ENCODE measurements at regions not wholly inside any gene's neighbourhood (a gene's known extent, or its start where the extent isn't known, plus 50 kb on each side); places are given as distances from the start of the nearest gene placed in this dataset.

DNA sequence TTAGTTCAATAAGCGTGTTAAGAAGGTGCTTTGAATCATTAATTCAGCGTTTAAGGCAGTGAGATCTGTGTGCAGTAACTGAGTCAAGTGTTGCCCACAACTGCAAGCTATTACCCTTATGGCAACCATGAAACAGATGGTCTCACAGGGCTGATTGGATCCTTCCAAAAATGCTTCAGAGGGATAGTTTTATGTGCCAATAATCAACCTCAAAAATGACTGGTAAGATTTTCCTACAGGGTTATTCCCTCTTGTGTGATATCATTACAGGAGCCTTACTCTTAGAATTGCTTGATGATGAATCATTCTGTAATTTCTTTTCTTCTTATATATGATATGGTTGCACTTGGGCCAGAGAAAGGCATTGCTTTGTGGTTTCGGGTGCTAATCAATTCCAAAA lies 1299.2 kb upstream of the ATXN8OS start:
- TF ChIP-seq ESRRG (CRISPR knock-in tag; IDR thresholded peaks at IDR 0.05): no peak
- no peak for TF ChIP-seq ISL1 (CRISPR knock-in tag; IDR thresholded peaks at IDR 0.05)
- no peak for TF ChIP-seq ZFP30 (CRISPR knock-in tag; IDR thresholded peaks at IDR 0.05)
- TF ChIP-seq ZC3H10 (CRISPR knock-in tag; IDR thresholded peaks at IDR 0.05): no peak
- TF ChIP-seq RARB (CRISPR knock-in tag; IDR thresholded peaks at IDR 0.05): no peak
- TF ChIP-seq CSDC2 (CRISPR knock-in tag; IDR thresholded peaks at IDR 0.05): no peak
- no peak for TF ChIP-seq ZNF70 (CRISPR knock-in tag; IDR thresholded peaks at IDR 0.05)
- TF ChIP-seq ARNTL (CRISPR knock-in tag; IDR thresholded peaks at IDR 0.05; ENCODE audit: borderline replicate concordance, low read depth): no peak
- no peak for ATAC-seq

DNA sequence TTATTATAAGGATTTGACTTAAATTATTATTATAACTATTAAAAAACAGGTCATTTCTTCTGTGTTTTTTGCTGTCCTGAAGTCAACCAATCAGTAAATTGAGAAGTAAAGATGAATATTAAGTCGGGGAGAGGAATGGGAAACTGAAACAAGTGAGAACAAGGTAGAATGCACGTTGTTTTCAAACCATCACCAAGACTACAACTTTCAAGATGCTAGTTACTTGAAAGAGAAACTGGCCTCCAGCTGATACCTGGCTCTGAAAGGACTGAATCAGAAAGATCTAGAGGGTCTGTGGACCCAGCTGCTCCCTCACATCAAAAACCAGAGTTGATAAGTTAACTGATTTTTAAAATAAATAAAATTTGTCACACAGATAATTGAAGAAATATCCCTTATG lies 1301.5 kb upstream of the ATXN8OS start:
- ATAC-seq: no peak
- TF ChIP-seq TOX (CRISPR knock-in tag; IDR thresholded peaks at IDR 0.05; ENCODE audit: borderline replicate concordance): no peak
- TF ChIP-seq, protein P1, sequence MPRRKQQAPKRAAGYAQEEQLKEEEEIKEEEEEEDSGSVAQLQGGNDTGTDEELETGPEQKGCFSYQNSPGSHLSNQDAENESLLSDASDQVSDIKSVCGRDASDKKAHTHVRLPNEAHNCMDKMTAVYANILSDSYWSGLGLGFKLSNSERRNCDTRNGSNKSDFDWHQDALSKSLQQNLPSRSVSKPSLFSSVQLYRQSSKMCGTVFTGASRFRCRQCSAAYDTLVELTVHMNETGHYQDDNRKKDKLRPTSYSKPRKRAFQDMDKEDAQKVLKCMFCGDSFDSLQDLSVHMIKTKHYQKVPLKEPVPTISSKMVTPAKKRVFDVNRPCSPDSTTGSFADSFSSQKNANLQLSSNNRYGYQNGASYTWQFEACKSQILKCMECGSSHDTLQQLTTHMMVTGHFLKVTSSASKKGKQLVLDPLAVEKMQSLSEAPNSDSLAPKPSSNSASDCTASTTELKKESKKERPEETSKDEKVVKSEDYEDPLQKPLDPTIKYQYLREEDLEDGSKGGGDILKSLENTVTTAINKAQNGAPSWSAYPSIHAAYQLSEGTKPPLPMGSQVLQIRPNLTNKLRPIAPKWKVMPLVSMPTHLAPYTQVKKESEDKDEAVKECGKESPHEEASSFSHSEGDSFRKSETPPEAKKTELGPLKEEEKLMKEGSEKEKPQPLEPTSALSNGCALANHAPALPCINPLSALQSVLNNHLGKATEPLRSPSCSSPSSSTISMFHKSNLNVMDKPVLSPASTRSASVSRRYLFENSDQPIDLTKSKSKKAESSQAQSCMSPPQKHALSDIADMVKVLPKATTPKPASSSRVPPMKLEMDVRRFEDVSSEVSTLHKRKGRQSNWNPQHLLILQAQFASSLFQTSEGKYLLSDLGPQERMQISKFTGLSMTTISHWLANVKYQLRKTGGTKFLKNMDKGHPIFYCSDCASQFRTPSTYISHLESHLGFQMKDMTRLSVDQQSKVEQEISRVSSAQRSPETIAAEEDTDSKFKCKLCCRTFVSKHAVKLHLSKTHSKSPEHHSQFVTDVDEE (CRISPR knock-in tag; IDR thresholded peaks at IDR 0.05): no peak
- TF ChIP-seq, protein P2, sequence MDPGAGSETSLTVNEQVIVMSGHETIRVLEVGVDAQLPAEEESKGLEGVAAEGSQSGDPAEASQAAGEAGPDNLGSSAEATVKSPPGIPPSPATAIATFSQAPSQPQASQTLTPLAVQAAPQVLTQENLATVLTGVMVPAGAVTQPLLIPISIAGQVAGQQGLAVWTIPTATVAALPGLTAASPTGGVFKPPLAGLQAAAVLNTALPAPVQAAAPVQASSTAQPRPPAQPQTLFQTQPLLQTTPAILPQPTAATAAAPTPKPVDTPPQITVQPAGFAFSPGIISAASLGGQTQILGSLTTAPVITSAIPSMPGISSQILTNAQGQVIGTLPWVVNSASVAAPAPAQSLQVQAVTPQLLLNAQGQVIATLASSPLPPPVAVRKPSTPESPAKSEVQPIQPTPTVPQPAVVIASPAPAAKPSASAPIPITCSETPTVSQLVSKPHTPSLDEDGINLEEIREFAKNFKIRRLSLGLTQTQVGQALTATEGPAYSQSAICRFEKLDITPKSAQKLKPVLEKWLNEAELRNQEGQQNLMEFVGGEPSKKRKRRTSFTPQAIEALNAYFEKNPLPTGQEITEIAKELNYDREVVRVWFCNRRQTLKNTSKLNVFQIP (CRISPR knock-in tag; IDR thresholded peaks at IDR 0.05; ENCODE audit: borderline replicate concordance, low read depth): no peak
- TF ChIP-seq PPARA (CRISPR knock-in tag; IDR thresholded peaks at IDR 0.05; ENCODE audit: borderline replicate concordance): no peak
- no peak for TF ChIP-seq GLIS3 (CRISPR knock-in tag; IDR thresholded peaks at IDR 0.05)
- no peak for TF ChIP-seq CSDC2 (CRISPR knock-in tag; IDR thresholded peaks at IDR 0.05)
- TF ChIP-seq, protein P3, sequence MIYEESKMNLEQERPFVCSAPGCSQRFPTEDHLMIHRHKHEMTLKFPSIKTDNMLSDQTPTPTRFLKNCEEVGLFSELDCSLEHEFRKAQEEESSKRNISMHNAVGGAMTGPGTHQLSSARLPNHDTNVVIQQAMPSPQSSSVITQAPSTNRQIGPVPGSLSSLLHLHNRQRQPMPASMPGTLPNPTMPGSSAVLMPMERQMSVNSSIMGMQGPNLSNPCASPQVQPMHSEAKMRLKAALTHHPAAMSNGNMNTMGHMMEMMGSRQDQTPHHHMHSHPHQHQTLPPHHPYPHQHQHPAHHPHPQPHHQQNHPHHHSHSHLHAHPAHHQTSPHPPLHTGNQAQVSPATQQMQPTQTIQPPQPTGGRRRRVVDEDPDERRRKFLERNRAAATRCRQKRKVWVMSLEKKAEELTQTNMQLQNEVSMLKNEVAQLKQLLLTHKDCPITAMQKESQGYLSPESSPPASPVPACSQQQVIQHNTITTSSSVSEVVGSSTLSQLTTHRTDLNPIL (CRISPR knock-in tag; IDR thresholded peaks at IDR 0.05; ENCODE audit: low read depth): no peak
- TF ChIP-seq ZNF565 (CRISPR knock-in tag; conservative IDR thresholded peaks at IDR 0.05; ENCODE audit: low read depth): no peak
- no peak for TF ChIP-seq ARNTL (CRISPR knock-in tag; IDR thresholded peaks at IDR 0.05; ENCODE audit: borderline replicate concordance, low read depth)
- TF ChIP-seq SNAI2 (CRISPR knock-in tag; IDR thresholded peaks at IDR 0.05): no peak
- no peak for TF ChIP-seq ESRRG (CRISPR knock-in tag; IDR thresholded peaks at IDR 0.05)
- TF ChIP-seq BACH2 (CRISPR knock-in tag; IDR thresholded peaks at IDR 0.05; ENCODE audit: borderline replicate concordance): no peak
- TF ChIP-seq ZC3H10 (CRISPR knock-in tag; IDR thresholded peaks at IDR 0.05): no peak
- no peak for TF ChIP-seq ISL1 (CRISPR knock-in tag; IDR thresholded peaks at IDR 0.05)
- TF ChIP-seq RARB (CRISPR knock-in tag; IDR thresholded peaks at IDR 0.05): no peak
- TF ChIP-seq, protein P4, sequence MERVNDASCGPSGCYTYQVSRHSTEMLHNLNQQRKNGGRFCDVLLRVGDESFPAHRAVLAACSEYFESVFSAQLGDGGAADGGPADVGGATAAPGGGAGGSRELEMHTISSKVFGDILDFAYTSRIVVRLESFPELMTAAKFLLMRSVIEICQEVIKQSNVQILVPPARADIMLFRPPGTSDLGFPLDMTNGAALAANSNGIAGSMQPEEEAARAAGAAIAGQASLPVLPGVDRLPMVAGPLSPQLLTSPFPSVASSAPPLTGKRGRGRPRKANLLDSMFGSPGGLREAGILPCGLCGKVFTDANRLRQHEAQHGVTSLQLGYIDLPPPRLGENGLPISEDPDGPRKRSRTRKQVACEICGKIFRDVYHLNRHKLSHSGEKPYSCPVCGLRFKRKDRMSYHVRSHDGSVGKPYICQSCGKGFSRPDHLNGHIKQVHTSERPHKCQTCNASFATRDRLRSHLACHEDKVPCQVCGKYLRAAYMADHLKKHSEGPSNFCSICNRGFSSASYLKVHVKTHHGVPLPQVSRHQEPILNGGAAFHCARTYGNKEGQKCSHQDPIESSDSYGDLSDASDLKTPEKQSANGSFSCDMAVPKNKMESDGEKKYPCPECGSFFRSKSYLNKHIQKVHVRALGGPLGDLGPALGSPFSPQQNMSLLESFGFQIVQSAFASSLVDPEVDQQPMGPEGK (CRISPR knock-in tag; IDR thresholded peaks at IDR 0.05; ENCODE audit: borderline replicate concordance): no peak
- TF ChIP-seq ZNF8 (CRISPR knock-in tag; IDR thresholded peaks at IDR 0.05): no peak

DNA sequence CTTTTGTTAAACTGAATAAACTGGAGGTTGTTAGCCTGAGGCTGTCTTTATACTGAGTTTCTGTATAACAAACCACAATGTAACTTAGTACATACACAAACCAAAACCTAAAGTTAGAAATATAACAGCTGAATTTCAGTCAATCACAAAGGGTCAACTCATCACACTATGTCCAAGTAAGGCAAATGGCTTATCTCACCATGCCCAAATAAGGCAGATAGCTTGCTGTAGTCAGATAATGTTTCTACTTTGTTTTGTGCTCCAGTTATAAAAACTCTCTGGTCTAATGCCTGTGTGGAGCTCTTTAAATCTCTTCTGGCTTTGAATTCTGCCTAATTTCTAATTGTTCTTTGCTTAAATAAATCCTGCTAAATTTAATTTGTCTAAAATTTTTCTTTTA lies 1323.4 kb upstream of the ATXN8OS start:
- no peak for ATAC-seq
- TF ChIP-seq, protein P2 (CRISPR knock-in tag; IDR thresholded peaks at IDR 0.05; ENCODE audit: borderline replicate concordance, low read depth): no peak
- TF ChIP-seq GLIS3 (CRISPR knock-in tag; IDR thresholded peaks at IDR 0.05) (no peak), ZNF70 (CRISPR knock-in tag; IDR thresholded peaks at IDR 0.05) (no peak), ARNTL (CRISPR knock-in tag; IDR thresholded peaks at IDR 0.05; ENCODE audit: borderline replicate concordance, low read depth) (no peak), OSR1 (CRISPR knock-in tag; IDR thresholded peaks at IDR 0.05) (no peak), ZNF8 (CRISPR knock-in tag; IDR thresholded peaks at IDR 0.05) (no peak), ZNF565 (CRISPR knock-in tag; conservative IDR thresholded peaks at IDR 0.05; ENCODE audit: low read depth) (no peak), TCF4 (CRISPR knock-in tag; IDR thresholded peaks at IDR 0.05; ENCODE audit: borderline replicate concordance) (no peak), PPARA (CRISPR knock-in tag; IDR thresholded peaks at IDR 0.05; ENCODE audit: borderline replicate concordance) (no peak)
- TF ChIP-seq, protein P5, sequence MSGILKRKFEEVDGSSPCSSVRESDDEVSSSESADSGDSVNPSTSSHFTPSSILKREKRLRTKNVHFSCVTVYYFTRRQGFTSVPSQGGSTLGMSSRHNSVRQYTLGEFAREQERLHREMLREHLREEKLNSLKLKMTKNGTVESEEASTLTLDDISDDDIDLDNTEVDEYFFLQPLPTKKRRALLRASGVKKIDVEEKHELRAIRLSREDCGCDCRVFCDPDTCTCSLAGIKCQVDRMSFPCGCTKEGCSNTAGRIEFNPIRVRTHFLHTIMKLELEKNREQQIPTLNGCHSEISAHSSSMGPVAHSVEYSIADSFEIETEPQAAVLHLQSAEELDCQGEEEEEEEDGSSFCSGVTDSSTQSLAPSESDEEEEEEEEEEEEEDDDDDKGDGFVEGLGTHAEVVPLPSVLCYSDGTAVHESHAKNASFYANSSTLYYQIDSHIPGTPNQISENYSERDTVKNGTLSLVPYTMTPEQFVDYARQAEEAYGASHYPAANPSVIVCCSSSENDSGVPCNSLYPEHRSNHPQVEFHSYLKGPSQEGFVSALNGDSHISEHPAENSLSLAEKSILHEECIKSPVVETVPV (CRISPR knock-in tag; IDR thresholded peaks at IDR 0.05): no peak
- TF ChIP-seq, protein P1 (CRISPR knock-in tag; IDR thresholded peaks at IDR 0.05): no peak
- TF ChIP-seq, protein P3 (CRISPR knock-in tag; IDR thresholded peaks at IDR 0.05; ENCODE audit: low read depth): no peak
